Tibial nerve (tissue), 4 donors: ENCODE measurements at regions not wholly inside any gene's neighbourhood (a gene's known extent, or its start where the extent isn't known, plus 50 kb on each side); places are given as distances from the start of the nearest gene placed in this dataset.

Experiments used
- DNase-seq, 2 donors: peaks; one replicate each; pipeline ENCODE4 v3.0.0-alpha.2; 2019; ENCODE audit warnings: low spot score in 2 of 2
- H3K27ac ChIP-seq, 4 donors: fragments of 200-600 bp; sonication (generic) in 3 of 4; one replicate each; pipeline ENCODE4 v1.5.1; 2017 to 2019; ENCODE audit warnings: mild to moderate bottlenecking in 1 of 4
- H3K27me3 ChIP-seq, 2 donors: fragments of 200-600 bp; sonication (generic) in 1 of 2; one replicate each; pipeline versions ENCODE4 v1.5.1 to v1.6.0; 2017 to 2019
- H3K36me3 ChIP-seq, 3 donors: fragments of 200-600 bp; sonication (generic); one replicate each; pipeline ENCODE4 v1.5.1; 2018 to 2019
- H3K4me1 ChIP-seq, 4 donors: fragments of 200-600 bp; sonication (generic) in 3 of 4; one replicate each; pipeline ENCODE4 v1.5.1; 2017 to 2019
- H3K4me3 ChIP-seq, 4 donors: fragments of 200-600 bp; sonication (generic) in 3 of 4; one replicate each; pipeline ENCODE4 v1.5.1; 2017 to 2019; ENCODE audit warnings: mild to moderate bottlenecking in 1 of 4, moderate library complexity in 1 of 4
- H3K9me3 ChIP-seq, 4 donors: fragments of 200-600 bp; sonication (generic) in 3 of 4; one replicate each; pipeline ENCODE4 v1.5.1; 2017 to 2019
- CTCF ChIP-seq, 5 experiments: fragments of 200-600 bp in 3 of 5; fragments of 450-650 bp in 2 of 5; sonication (generic) in 3 of 5; IDR thresholded peaks; one replicate each; pipeline ENCODE4 v1.5.1; 2016 to 2019; ENCODE audit warnings: antibody characterized with exemption in 5 of 5, mild to moderate bottlenecking in 3 of 5, moderate library complexity in 2 of 5
- EP300 ChIP-seq, 2 donors: sonication (generic); formaldehyde crosslinking; IDR thresholded peaks; one replicate each; pipeline ENCODE4 v1.6.1; 2017; ENCODE audit warnings: antibody characterized with exemption in 2 of 2, mild to moderate bottlenecking in 1 of 2
- POLR2A ChIP-seq, 2 donors: fragments of 450-650 bp; IDR thresholded peaks; one replicate each; pipeline ENCODE4 v1.6.1; 2017; ENCODE audit warnings: antibody characterized with exemption in 2 of 2, mild to moderate bottlenecking in 2 of 2, moderate library complexity in 2 of 2
- WGBS, 2 donors: methylation state at CpG; one replicate each; pipeline ENCODE4 v1.1.5; 2018; 5-methylcytosine and 5-hydroxymethylcytosine counted together

GRCh38 chr3:88773766-88774165 is 333.7 kb upstream of the EPHA3 start:
- DNase-seq: no peak
- Histone ChIP-seq H3K4me3 (no peak overlapping the region), H3K9me3 (peaks cover 0 to 7% (median 0%) of the 10 kb centered on the region in 4 donors), H3K4me1 (no peaks in the 10 kb centered on the region), H3K27ac (no peak overlapping the region), H3K27me3 (no peaks in the 10 kb centered on the region), H3K36me3 (no peaks in the 10 kb centered on the region)
- TF ChIP-seq EP300 (IDR thresholded peaks at IDR 0.05): no peak
- TF ChIP-seq POLR2A (IDR thresholded peaks at IDR 0.05): no peak
- TF ChIP-seq CTCF (IDR thresholded peaks at IDR 0.05): no peak

DNA sequence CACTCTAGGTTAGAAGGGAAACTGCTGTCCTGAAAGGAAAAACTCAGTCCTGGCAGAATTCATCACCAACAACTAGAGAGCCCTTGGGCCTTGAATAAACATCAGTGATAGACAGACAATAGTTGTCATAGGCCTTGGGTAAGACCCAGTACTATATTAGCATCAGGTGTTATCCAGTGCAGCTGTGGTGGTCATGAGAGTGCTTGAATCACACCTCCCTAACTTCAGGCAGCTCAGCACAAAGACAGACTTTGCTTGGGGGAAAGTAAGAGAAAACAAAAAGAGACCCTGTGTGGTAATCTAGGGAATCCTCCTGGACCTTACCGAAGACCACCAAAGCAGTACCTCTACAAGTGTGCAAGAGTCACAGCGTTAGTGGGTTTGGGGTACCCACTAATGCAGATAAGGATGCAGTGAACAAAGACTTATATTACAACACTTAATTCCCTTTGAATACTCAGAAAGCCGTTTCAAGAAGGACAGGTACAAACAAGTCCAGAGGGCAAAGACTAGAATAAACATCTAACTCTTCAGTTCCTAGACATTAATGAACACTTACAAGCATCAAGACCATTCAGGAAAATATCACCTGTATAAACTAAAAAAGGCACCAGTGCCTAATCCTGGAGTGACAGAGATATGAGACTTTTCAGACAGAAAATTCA is 332.3 kb upstream of the EPHA3 start:
- 87 to 91% methylated on average over 3 of the region's 3 CpGs for WGBS, 2 donors
- Histone ChIP-seq H3K4me1 (no peaks in the 10 kb centered on the region), H3K27ac (no peak overlapping the region), H3K4me3 (no peak overlapping the region), H3K36me3 (no peaks in the 10 kb centered on the region), H3K27me3 (no peaks in the 10 kb centered on the region), H3K9me3 (peaks cover 0 to 5% (median 0%) of the 10 kb centered on the region in 4 donors)
- no peak for TF ChIP-seq CTCF (IDR thresholded peaks at IDR 0.05)
- TF ChIP-seq POLR2A (IDR thresholded peaks at IDR 0.05): no peak
- no peak for TF ChIP-seq EP300 (IDR thresholded peaks at IDR 0.05)
- no peak for DNase-seq

DNA sequence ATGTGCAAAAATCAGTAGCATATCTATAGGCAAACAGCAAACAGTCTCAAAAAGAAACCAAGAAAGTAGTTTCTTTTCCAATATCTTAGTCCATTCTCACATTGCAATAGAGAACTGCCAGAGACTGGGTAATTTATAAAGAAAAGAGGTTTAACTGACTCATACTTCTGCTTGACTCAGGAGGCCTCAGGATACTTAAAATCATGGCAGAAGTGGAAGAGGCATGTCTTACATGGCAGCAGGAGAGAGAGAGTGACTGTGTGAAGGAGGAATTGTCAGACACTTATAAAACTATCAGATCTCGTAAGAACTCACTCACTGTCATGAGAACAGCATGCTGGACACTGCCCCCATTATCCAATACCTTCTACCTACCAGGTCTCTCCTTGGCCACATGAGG is 327.9 kb upstream of the EPHA3 start:
- Histone ChIP-seq H3K4me3 (no peak overlapping the region), H3K27me3 (no peaks in the 10 kb centered on the region), H3K27ac (no peak overlapping the region), H3K36me3 (no peaks in the 10 kb centered on the region), H3K9me3 (peaks cover 0 to 4% (median 0%) of the 10 kb centered on the region in 4 donors), H3K4me1 (no peaks in the 10 kb centered on the region)
- 60 to 71% methylated on average over 1 of the region's 1 CpG for WGBS, 2 donors
- DNase-seq: no peak
- no peak for TF ChIP-seq POLR2A (IDR thresholded peaks at IDR 0.05)
- no peak for TF ChIP-seq CTCF (IDR thresholded peaks at IDR 0.05)
- TF ChIP-seq EP300 (IDR thresholded peaks at IDR 0.05): no peak

GRCh38 chr3:88784925-88785324 is 322.5 kb upstream of the EPHA3 start:
- Histone ChIP-seq H3K4me3 (no peak overlapping the region), H3K27ac (no peak overlapping the region), H3K36me3 (no peaks in the 10 kb centered on the region), H3K27me3 (no peaks in the 10 kb centered on the region), H3K9me3 (peaks cover 0 to 15% (median 0%) of the 10 kb centered on the region in 4 donors), H3K4me1 (no peaks in the 10 kb centered on the region)
- TF ChIP-seq EP300 (IDR thresholded peaks at IDR 0.05) (no peak), CTCF (IDR thresholded peaks at IDR 0.05) (no peak), POLR2A (IDR thresholded peaks at IDR 0.05) (no peak)
- DNase-seq: no peak

- TF ChIP-seq CTCF (IDR thresholded peaks at IDR 0.05): no peak
- TF ChIP-seq EP300 (IDR thresholded peaks at IDR 0.05): no peak
- TF ChIP-seq POLR2A (IDR thresholded peaks at IDR 0.05): no peak
- no peaks in the 10 kb centered on the region for H3K4me1 ChIP-seq
- H3K27ac ChIP-seq: no peak overlapping the region
- H3K36me3 ChIP-seq: no peaks in the 10 kb centered on the region
- H3K27me3 ChIP-seq: no peaks in the 10 kb centered on the region
- H3K4me3 ChIP-seq: no peak overlapping the region
- H3K9me3 ChIP-seq: peaks cover 0 to 15% (median 0%) of the 10 kb centered on the region in 4 donors
- no peak for DNase-seq
Measured at GRCh38 chr3:88785841-88786240, 321.6 kb upstream of the EPHA3 start.
